Germinal center (tissue), 1 donor: ENCODE measurements at regions not wholly inside any gene's neighbourhood (a gene's known extent, or its start where the extent isn't known, plus 50 kb on each side); places are given as distances from the start of the nearest gene placed in this dataset.
"Not testable (repeated sequence)": the region's sequence is repeated elsewhere in the genome, so short reads cannot be mapped to it uniquely, and the experiment has no call there.

Experiments used
- DNase-seq: peaks from one replicate; pipeline ENCODE4 v3.0.0; 2012; ENCODE audit warnings: mixed read lengths, low spot score

DNA sequence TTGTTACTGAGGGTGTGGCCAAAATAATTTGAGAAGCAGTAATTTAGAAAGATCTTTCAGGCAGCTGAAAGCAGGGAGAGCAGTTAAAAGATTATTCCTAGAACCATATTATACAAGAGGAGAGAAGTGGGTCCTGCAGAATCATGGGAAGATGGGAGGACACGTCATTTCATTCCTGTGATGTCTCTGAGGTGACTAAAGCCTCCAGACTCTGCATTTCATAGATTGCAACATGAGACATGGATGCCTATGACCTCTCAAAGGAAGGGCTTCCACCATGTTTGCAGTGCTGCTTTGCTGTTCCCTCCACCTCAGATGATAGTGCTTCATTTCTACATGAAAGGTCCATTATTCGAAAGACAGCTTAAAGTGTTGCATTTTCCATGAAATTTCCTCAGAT is 788.4 kb downstream of the TSN start:
- DNase-seq: no peak

DNA sequence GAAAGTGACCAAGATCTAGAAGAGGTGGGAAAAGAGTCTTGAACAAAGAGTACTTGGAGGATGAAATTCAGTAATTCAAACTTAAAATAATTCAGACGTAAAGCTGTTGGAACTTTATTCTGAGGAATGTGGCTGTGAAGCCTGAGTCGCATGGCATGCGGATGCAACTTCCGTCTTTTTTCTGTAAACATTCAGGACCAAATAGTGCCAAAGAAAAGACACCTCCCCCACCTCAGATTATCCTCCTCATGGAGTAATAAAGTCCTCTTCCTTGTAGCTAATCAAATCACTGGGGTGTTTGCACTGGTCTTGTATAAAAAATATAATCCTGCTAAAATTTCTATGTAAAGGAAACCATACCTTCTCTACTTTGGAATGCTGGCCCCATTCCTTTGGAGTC is 790.4 kb downstream of the TSN start:
- no peak for DNase-seq

DNA sequence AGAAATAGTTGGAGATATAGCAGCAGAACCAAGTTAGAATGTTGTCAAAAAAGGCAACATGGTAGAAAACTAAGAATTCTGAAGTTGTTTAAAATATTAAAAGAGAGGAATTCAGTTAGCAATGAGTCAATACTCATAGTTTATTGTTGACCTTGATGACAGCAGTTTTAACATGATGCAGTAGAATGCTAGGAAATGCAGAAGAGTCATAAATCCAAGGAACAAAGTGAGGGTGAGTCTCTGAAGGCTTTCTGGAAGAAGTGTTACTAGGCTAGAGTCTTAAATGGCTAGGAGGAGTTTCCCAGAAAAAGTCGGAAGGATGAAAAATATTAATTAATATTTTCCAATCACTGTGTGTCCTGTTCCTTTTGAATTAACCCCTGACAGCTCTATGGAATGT is 807.3 kb downstream of the TSN start:
- DNase-seq: no peak

DNA sequence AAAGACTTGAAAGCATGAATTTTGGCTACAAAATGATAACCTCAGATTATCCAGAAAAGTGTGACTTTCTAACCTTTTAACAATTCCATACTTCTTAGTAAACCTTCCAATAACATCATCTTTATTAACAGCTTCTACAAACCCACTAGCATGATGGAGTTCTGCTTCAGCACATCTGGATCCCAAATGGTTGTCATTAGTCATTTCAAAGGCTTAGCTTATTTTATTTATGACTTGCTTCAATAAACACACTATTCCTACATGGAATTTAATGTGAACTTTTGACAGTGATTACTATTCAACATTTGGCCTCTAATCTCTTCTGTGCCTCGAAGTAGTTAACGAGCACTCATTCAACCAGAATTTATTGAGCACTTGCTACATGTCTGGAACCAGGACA is 808.3 kb downstream of the TSN start:
- no peak for DNase-seq

DNA sequence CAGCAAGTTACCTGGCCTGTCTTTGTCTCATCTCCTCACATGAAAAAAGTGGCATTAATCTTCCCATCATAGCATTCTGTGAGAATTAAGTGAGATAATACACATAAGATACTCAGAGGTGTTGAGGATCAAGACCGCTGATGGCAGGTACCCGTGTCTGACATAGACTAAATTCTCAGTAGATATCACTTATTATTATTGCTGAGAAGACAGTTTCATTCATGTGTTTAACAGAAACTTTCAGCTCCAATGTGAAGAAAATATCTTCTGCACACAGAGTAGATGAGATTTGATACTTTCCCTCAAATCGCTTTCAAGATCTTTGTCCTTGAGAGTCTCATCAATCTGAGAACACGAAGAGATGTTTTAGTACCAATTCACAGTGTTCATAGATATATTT is 809.4 kb downstream of the TSN start:
- DNase-seq: no peak

DNA sequence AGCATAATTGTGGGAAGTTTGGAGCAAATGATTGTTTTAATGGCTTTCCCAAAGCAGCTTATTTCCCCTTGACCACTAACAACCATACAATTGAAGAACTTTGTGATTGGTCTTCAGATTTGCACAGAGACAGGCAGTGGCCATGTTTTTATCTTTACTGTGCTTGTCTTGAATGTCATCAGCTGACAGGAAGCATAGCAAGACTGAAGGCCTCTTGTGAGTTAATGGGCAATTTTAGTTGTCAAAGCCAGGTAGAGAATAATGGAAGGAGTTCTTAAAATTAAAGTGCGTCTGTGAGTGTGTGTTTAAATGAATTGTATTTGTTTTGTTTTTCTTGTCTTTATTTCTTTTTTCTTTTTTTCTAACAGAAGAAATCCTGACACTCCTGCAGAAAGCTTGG is 809.9 kb downstream of the TSN start:
- no peak for DNase-seq

DNA sequence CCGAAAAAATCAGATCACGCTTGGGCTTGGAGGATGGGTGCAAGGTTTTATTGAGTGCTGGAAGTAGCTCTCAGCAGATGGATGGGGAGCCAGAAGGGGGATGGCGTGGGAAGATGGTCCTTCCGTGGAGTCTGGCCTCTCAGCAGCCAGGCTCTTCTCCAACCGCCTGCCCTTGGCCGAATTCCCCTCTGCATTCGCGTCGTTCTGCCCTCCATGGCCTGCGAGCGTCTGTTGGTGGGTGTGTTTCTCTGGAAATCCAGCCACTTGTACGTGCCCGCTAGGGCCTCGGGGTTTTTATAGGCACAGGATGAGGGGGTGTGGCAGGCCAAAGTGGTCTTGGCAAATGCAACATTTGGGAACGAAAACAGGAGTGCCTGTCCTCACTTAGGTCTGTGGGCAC is 815.2 kb downstream of the TSN start:
- DNase-seq: no peak

DNA sequence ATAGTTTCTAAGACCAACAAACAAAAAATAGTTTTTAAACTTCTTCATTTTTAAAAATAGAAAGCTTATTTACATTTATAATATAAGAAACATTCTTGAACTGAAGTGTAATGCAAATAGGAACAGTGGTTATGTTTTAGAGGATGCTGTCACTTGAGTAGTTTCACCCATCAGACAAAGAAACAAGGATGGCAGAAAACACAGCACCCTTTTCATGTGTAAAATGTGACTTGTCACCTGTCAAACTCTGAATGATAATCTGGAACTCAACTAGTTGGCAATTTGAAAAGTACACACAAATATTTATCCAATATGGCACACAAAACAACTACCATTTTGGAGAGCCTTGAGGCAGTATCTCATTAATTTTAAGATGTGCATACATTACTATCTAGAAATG is 816.0 kb downstream of the TSN start:
- DNase-seq: not testable (repeated sequence)

DNA sequence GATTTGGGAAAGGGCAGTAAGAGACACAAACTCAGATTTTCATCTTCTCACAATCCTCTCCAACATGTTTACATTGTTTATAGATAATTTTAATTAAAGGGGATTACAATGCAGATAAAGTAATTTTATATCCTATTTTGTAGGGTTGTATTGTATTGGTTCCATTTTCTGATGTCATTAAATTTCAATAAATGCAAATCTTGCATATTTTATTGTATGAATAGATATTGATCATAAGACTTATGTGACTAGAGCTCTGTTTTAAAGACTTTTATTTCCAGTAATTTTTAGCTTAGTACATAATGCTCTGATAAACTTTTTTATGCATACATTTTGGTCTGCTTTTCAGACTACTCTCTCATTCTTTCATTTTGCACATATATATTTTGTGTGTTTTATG is 819.6 kb downstream of the TSN start:
- DNase-seq: no peak

DNA sequence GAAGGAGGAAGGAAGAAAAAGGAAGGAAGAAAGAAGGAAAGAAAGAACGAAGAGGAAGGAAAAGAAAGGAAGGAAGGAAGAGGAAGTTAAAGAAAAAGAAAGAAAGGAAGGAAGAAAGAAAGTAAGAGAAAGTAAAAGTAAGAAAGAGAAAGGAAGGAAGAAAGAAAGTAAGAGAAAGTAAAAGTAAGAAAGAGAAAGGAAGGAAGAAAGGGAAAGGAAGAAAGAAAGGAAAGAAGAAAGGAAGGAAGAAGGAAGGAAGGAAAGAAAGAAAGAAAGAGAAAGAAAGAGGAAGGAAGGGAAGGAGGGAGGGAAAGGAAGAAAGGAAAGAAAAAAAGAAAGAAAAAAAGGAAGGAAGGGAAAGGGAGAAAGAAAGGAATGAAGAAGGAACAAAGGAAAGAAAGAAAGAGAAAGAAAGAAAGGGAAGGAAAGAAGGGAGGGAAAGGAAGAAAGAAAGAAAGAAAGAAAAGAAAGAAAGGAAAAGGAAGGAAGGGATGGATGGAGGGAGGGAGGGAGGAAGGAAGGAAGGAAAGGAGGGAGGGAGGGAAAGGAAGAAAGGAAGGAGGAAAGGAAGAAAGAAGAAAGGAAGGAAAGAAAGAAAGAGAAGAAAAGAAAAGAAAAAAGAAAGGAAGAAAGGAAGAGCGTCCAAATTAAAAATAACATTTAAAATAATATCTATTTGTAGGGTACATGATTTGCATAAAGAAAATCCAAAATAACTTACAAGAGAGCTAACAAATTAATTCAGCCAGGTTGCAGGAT is 827.9 kb downstream of the TSN start:
- DNase-seq: no peak

DNA sequence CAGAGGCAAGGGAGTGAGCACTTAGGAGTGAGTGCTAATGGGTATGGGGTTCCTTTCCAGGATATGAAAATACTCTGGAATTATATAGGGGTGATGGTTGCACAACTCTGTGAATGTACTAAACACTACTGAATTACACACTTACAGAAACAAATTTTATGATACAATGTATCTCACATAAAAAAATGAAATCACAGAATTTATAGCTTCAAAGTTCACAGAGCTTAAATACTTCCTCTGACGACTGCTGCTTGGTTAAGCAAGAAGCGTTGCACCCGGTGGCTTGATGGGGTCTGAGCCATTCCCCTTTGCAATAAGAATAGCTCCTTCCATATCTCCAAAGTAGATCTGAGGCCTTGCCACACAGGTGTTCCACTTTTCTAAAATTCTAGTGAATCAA is 835.1 kb downstream of the TSN start:
- DNase-seq: no peak

DNA sequence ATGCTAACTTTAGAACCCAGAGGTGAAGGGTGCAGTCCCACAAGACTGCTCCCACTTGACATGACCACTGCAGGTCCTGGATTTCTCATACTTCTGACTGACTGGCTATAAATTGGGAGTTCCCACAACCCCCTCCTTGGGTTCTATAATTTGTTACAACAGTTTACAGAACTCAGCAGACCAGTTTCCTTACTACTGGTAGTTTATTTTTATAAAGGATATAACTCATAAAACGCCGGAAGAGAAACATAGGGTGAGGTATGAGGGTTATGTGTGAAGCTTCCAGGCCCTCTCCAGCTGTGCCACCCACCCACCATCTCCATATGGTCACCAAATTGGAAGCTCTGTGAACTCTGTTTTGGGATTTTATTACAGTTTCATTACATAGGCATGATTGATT is 839.6 kb downstream of the TSN start:
- DNase-seq: no peak

DNA sequence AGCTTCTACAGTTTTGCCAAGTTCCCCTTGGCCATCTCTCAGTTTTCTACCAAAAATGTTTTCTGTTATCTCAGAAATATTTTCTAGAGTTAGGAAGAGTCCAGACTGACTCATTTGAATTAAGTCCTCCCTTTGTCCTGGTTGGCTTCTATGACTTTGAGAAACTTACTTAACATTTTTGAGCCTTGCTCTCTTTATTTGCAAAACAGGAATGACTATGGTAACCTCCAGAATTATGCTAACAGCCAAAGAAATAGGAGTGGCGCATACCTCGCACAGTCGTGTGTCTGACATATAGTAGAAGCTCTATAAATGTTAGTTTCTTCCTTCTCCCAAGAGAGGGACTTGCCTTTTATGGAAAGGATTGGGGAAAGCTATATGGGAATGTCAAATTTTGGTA is 841.1 kb downstream of the TSN start:
- no peak for DNase-seq

DNA sequence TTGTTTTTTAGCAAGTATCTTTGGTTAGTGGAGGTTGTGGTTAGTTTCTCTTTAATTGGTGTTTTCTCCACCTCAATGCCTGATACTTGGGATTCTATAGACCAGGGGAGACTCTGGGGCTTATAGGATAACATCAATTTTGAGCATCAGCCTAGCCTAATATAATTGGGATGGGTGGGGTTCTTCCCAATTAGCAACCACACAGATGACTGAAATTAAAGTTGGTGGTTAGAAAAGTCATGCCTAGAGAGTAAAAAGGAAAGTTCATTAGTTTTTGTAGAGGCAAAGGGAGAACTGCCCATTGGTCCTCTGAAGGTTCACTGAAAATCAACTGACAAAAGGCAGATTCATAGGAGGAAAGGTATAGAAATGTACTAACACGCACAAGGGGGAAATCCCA is 843.3 kb downstream of the TSN start:
- DNase-seq: no peak

DNA sequence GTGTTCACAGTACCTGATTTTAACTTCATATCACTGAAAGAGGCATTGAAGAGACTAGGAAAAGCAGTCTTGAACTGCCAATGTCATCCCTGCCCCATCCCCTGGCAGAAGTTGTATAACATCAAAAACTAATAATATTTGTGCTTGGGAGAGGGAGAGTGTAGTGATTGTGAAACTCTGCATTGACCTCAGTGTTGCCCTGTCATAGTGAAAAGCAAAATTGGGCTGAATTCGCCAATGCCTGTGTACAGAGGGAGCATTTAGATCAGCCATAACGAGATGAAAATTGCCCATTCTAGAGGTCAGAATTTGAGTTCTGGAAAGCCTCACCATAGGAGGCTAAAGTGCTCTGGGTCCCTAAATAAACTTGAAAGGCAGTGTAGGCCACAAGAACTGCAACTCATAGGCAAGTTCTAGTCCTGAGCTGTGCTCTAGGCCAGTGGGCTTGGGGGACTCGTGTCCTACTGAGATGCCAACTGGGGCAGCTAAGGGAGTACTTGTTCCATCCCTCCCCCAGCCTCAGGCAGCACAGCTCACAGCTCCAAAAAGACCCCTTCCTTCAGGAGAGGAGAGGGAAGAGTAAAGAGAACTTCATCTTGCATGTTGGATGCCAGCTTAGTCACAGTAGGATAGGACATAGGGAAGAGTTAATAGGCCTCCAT is 855.6 kb downstream of the TSN start:
- no peak for DNase-seq

DNA sequence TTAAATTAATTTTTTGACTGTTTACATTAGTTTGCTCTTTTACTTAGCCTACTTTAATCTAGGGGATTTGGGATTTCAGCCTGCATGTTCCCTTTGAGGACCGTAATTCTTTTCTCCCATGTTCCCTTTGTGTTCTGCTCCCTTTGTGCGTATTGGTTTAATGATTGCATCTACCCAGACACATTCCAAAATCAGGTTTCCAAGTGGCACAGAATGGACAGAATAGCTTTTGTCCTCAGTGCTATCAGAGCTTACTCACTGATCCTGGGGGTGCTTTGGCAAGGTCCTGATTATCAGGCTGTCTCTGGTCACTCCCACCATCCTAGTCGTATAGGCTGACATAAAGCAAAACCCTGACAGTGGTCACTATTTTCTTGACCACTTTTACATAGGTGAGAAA is 867.5 kb downstream of the TSN start:
- DNase-seq: no peak

DNA sequence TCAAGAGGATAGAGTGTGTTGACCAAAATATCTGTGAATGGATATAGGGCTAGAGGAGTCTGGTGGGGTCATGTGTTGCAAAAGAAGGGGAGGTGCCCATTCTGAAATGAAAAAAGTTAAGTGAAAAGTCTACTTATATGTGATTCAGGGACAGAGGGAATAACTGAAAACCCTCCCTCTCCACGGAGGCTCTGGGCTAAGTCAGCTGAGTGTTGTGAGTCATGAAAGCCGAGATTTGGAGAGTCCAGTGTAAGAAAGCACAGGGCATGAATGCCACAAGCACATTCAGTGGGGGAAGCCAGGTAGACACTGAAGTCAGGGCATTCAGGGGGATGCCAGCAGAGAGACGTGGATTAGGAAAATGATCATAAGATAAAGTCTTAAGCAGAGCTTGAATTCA is 871.9 kb downstream of the TSN start:
- no peak for DNase-seq

DNA sequence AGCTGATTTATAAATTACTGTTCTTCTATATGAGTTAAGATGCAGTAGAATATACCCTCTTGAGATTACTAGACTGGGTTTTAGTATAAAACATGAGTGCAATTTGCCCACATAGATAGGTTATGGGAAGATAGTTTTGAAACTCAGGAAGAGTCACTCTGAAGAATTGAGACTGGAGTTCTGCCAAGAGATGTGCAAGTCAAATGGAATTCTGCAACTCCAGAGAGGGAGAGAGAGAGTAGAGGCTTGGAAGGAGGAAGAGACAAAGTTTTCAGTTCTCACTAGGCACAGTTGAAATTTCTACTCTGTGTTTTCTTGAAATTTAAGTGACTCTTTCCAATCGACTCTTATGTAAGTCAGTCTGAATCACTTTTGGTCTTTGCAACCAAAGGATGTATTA is 878.8 kb downstream of the TSN start:
- no peak for DNase-seq

DNA sequence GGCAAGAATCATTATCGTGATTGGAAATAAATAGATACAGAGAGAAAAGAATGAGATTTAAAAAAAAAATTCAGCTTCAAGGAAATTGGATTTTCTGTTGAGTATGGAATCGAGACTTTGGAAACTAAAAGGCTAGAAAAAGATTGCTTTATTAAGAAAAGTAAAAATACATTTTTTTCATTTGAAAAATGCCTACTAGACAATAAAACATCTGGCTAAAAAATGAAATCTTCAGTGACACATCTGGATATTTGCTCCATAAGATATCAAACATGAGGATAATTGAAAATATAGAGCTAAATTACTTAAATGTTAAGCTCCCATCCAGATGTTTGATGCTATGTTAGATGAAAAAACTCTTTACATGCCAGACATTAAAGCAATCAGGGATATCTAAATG is 879.5 kb downstream of the TSN start:
- no peak for DNase-seq

DNA sequence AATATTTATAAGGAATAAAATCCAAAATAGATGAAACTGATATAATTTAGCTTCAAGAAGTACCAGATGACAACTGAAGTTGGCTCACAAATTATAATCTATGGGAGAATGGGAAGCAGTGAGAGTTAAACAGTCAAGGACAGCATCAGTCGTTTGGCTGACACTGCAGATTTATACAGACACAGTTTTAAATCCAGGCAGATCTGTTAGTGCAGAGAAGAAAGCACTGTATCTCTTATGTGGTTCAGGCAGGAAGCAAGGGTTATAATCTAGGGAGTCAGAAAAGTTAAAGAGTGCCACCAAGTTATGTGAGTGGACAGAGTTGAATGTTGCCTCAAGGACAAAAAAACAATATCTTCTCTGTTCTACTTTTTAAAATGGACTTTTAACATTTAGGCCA is 880.2 kb downstream of the TSN start:
- DNase-seq: no peak

DNA sequence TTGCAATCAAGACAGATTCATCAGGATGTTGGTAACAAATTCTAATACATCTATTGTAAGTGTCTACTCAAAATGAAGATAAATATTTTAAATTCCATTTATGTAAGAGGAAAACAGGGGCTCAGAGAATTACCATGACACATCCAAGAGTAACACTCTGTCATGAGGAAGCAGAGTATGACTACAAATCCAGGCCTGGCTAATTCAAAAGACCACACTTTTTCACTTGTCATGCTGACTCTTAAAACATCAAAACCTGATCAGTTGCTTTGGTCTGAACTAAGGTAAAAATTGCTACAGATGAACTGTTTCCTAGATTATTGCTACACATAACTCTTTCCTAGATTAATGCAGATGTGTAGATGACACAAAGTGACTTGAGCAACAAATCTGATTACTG is 880.6 kb downstream of the TSN start:
- no peak for DNase-seq

DNA sequence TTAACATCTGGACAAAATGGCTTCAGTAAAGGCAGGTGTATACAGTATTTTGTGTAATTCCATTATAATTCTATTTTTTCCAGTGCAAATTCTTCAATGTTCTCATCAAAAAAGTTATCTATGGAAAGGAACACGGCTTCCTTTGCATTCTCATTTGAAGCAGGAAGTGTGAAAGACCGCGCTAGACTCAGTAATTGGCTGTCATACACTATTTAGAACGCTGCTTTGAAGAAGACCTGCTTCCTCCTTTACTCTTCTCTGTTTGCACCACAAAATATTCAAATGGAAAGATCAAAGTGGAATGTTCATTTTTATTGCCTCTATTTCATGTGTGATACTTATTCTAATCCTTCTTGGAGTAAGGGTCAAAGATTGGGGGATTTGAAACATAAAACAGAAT is 883.7 kb downstream of the TSN start:
- DNase-seq: no peak

DNA sequence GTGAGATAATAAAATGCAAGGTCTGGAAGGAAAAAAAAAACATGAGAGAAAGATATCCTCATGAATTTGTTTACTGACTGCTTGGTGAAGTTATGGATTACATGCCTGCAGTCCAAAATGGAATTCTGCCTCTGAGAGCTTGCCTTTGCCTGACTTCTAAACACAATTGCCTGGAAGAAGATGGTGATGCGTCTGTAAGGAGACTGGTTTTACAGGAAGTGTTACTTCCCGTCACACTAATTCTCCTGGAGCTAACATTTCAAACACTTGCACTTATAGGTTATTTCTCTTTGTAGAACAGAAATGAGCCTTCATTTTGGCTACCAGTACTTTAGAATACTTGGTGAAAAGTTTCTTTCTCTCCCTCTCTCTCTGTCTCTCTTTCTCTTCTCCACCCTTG is 884.3 kb downstream of the TSN start:
- DNase-seq: no peak

DNA sequence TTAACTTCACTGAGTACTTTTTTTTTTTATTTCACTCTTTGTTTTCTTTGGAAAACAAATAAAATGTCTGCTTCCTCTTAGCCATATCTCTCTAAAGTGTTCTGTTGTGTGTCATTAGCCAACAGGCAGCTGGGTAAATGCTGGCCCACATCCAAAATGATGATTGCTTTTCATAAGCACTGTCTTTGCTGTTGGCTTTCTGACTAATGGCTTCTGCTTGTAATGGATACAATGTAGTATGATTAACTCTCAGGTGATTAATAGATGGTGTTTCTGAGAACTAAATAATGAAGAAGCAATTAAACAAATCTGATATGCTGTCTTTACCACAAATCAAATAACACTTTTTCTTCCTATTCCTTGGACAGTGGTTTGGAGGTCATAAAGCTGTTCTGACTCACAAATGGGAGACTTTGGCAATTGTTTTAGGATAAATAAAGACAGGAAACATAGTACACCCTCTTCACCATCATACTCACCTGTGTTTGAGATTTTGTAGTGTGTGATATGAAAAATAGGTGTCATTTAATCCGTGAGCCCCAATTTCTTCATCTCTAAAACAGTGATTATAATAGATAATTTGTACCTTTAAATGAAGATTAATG is 888.4 kb downstream of the TSN start:
- DNase-seq: no peak
